ENCODE measurements at regions not wholly inside any gene's neighbourhood (a gene's known extent, or its start where the extent isn't known, plus 50 kb on each side); places are given as distances from the start of the nearest gene placed in this dataset.

DNA sequence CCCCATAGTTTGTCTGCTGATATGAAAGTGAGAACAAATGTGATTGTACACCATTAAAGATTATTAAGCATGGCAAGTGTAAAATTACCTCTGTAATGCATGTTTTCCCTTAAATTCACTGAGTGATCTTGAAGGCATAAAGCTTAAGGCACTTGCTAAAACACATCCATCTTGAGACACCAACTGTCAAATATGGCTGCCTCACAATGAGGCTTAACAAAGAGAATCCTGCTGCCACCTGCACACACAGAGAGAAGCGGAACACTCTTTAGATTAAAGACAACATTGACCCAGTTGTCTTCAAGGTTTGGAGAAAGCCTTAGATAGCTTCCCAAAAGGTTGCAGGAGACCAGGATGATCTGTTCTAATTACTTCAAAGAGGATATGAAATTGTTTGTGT, 803.6 kb upstream of the GYPC start:
- TF ChIP-seq EZH2 (optimal IDR thresholded peaks at IDR 0.05; ENCODE audit: low read depth, low read length) = no peak
- TF ChIP-seq EZH2phosphoT487 (IDR thresholded peaks at IDR 0.05; ENCODE audit: low read length) = no peak
- TF ChIP-seq, protein P1, sequence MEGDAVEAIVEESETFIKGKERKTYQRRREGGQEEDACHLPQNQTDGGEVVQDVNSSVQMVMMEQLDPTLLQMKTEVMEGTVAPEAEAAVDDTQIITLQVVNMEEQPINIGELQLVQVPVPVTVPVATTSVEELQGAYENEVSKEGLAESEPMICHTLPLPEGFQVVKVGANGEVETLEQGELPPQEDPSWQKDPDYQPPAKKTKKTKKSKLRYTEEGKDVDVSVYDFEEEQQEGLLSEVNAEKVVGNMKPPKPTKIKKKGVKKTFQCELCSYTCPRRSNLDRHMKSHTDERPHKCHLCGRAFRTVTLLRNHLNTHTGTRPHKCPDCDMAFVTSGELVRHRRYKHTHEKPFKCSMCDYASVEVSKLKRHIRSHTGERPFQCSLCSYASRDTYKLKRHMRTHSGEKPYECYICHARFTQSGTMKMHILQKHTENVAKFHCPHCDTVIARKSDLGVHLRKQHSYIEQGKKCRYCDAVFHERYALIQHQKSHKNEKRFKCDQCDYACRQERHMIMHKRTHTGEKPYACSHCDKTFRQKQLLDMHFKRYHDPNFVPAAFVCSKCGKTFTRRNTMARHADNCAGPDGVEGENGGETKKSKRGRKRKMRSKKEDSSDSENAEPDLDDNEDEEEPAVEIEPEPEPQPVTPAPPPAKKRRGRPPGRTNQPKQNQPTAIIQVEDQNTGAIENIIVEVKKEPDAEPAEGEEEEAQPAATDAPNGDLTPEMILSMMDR (IDR thresholded peaks at IDR 0.05; ENCODE audit: low read length) = no peak

DNA sequence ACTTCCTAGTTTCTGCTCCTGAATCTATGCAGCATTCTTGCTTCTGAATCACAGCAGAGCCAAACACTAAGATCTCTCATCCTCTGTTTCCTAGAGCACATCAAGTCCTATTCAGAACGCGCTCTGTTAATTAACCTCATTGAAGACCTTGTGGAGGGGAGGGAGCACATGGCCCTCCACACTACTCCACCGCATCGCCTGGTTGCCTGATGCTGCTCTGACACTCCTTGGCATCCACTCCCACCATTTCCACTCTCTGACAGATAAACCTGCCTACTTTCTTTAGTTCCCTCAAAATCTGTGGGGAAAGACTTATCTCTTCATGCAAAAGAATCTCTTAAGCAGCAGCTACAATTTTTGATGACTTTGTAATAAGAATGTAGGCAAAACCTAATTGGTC, 802.3 kb upstream of the GYPC start:
- Histone ChIP-seq H3K27me3 (replicated peaks; ENCODE audit: insufficient read depth, low read length) (no peaks in the 10 kb centered on the region), H3K4me2 (ENCODE audit: low read depth, low read length) (no peak overlapping the region), H3K36me3 (replicated peaks; ENCODE audit: insufficient read depth, low read length) (no peaks in the 10 kb centered on the region), H3K79me2 (ENCODE audit: low read length) (no peaks in the 10 kb centered on the region), H3K9me2 (replicated peaks; ENCODE audit: insufficient read depth, low read length) (no peaks in the 10 kb centered on the region), H3K9ac (ENCODE audit: low read length) (no peak overlapping the region), H4K20me1 (ENCODE audit: insufficient read depth, low read length) (no peaks in the 10 kb centered on the region), H3K4me1 (ENCODE audit: low read length) (no peaks in the 10 kb centered on the region), H3K27ac (ENCODE audit: low read length) (no peak overlapping the region), H3F3A (ENCODE audit: insufficient read depth, low read length) (no peaks in the 10 kb centered on the region), H3K9me3 (replicated peaks; ENCODE audit: insufficient read depth, low read length) (no peaks in the 10 kb centered on the region), H2AFZ (ENCODE audit: low read length) (no peak overlapping the region), H3K4me3 (ENCODE audit: low read length) (no peak overlapping the region)
- DNase-seq = no peak
- no peak for TF ChIP-seq EZH2 (optimal IDR thresholded peaks at IDR 0.05; ENCODE audit: low read depth, low read length)
- no peak for TF ChIP-seq EZH2phosphoT487 (IDR thresholded peaks at IDR 0.05; ENCODE audit: low read length)
- TF ChIP-seq, protein P1 (IDR thresholded peaks at IDR 0.05; ENCODE audit: low read length) = no peak

More for the DNA sequence above, 803.6 kb upstream of the GYPC start:
- Histone ChIP-seq H3K4me3 (ENCODE audit: low read length) (no peak overlapping the region), H3K9me3 (replicated peaks; ENCODE audit: insufficient read depth, low read length) (no peaks in the 10 kb centered on the region), H2AFZ (ENCODE audit: low read length) (no peak overlapping the region), H3K27ac (ENCODE audit: low read length) (no peak overlapping the region), H4K20me1 (ENCODE audit: insufficient read depth, low read length) (no peaks in the 10 kb centered on the region), H3K79me2 (ENCODE audit: low read length) (no peaks in the 10 kb centered on the region), H3K4me1 (ENCODE audit: low read length) (no peaks in the 10 kb centered on the region), H3K9me2 (replicated peaks; ENCODE audit: insufficient read depth, low read length) (no peaks in the 10 kb centered on the region), H3K36me3 (replicated peaks; ENCODE audit: insufficient read depth, low read length) (no peaks in the 10 kb centered on the region), H3K27me3 (replicated peaks; ENCODE audit: insufficient read depth, low read length) (no peaks in the 10 kb centered on the region), H3K4me2 (ENCODE audit: low read depth, low read length) (no peak overlapping the region), H3F3A (ENCODE audit: insufficient read depth, low read length) (no peaks in the 10 kb centered on the region), H3K9ac (ENCODE audit: low read length) (no peak overlapping the region)
- DNase-seq = no peak

DNA sequence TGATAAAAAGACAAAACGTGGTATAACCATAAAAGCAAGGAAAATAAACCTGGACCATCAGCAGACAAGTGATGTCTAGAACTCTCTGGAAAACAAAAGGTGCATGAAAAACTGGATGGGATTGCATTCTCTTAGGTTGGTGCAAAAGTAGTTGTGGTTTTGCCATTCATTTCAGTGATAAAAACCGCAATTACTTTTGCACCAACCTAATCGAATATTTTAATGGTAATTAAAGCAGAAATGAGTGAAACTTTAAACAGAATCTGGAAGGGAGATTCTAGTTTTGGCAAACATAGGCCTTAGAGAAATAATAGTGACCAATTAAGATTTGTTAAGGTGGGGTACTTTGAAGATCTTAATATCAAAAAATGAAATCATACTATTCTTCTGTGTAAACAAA, 800.8 kb upstream of the GYPC start:
- H3K9ac ChIP-seq (ENCODE audit: low read length) = no peak overlapping the region
- TF ChIP-seq EZH2phosphoT487 (IDR thresholded peaks at IDR 0.05; ENCODE audit: low read length) = no peak
- TF ChIP-seq, protein P1 (IDR thresholded peaks at IDR 0.05; ENCODE audit: low read length) = no peak
- TF ChIP-seq EZH2 (optimal IDR thresholded peaks at IDR 0.05; ENCODE audit: low read depth, low read length) = no peak

More for the DNA sequence above, 800.8 kb upstream of the GYPC start:
- H3K4me2 ChIP-seq (ENCODE audit: low read depth, low read length) = no peak overlapping the region
- no peaks in the 10 kb centered on the region for H3K79me2 ChIP-seq (ENCODE audit: low read length)
- DNase-seq = no peak
- no peaks in the 10 kb centered on the region for H3K27me3 ChIP-seq (replicated peaks; ENCODE audit: insufficient read depth, low read length)
- no peak overlapping the region for H3K27ac ChIP-seq (ENCODE audit: low read length)
- no peaks in the 10 kb centered on the region for H4K20me1 ChIP-seq (ENCODE audit: insufficient read depth, low read length)
- no peak overlapping the region for H2AFZ ChIP-seq (ENCODE audit: low read length)
- H3K9me2 ChIP-seq (replicated peaks; ENCODE audit: insufficient read depth, low read length) = no peaks in the 10 kb centered on the region
- H3K9me3 ChIP-seq (replicated peaks; ENCODE audit: insufficient read depth, low read length) = no peaks in the 10 kb centered on the region
- H3F3A ChIP-seq (ENCODE audit: insufficient read depth, low read length) = no peaks in the 10 kb centered on the region
- H3K36me3 ChIP-seq (replicated peaks; ENCODE audit: insufficient read depth, low read length) = no peaks in the 10 kb centered on the region
- no peaks in the 10 kb centered on the region for H3K4me1 ChIP-seq (ENCODE audit: low read length)
- H3K4me3 ChIP-seq (ENCODE audit: low read length) = no peak overlapping the region
